AG09319 (cell line): ENCODE measurements at regions not wholly inside any gene's neighbourhood (a gene's known extent, or its start where the extent isn't known, plus 50 kb on each side); places are given as distances from the start of the nearest gene placed in this dataset.
A peak's percentile ranks its signal among the peaks of the same experiment; 100 is the strongest.
"Not testable (repeated sequence)": the region's sequence is repeated elsewhere in the genome, so short reads cannot be mapped to it uniquely, and the experiment has no call there.

Source experiments
- DNase-seq: peaks from one replicate; pipeline ENCODE4 v3.0.0-alpha.2; 2010; ENCODE audit warnings: low read depth; ENCODE audit errors: extremely low read depth
- CTCF ChIP-seq: IDR thresholded peaks from 2 replicates; pipeline ENCODE4 v1.5.1; 2011; ENCODE audit warnings: low read depth, mild to moderate bottlenecking, inconsistent platforms, low read length, moderate library complexity

GRCh38 chr3:178097576-178097975 is 438.7 kb upstream of the KCNMB2 start:
- DNase-seq: peak; percentile 86

GRCh38 chr3:178099274-178099673 is 437.0 kb upstream of the KCNMB2 start:
- no peak for DNase-seq
- no peak for TF ChIP-seq CTCF

More at GRCh38 chr3:178097576-178097975, 438.7 kb upstream of the KCNMB2 start:
- TF ChIP-seq CTCF: no peak

GRCh38 chr3:178099862-178100261 is 436.4 kb upstream of the KCNMB2 start:
- no peak for DNase-seq
- no peak for TF ChIP-seq CTCF

- no peak for TF ChIP-seq CTCF
- DNase-seq: no peak
Measured at GRCh38 chr3:178100908-178101307, 435.3 kb upstream of the KCNMB2 start.

- DNase-seq: no peak
- TF ChIP-seq CTCF: no peak
Measured at GRCh38 chr3:178103140-178103539, 433.1 kb upstream of the KCNMB2 start.

- TF ChIP-seq CTCF: no peak
- DNase-seq: no peak
Measured at GRCh38 chr3:178107804-178108203, 428.4 kb upstream of the KCNMB2 start.

- DNase-seq: no peak
- TF ChIP-seq CTCF: no peak
Measured at GRCh38 chr3:178109691-178110090, 426.5 kb upstream of the KCNMB2 start.

GRCh38 chr3:178112134-178112533 is 424.1 kb upstream of the KCNMB2 start:
- DNase-seq: no peak
- no peak for TF ChIP-seq CTCF

GRCh38 chr3:178112552-178112951 is 423.7 kb upstream of the KCNMB2 start:
- DNase-seq: not testable (repeated sequence)
